HEK293 (cell line): ENCODE measurements at regions not wholly inside any gene's neighbourhood (a gene's known extent, or its start where the extent isn't known, plus 50 kb on each side); places are given as distances from the start of the nearest gene placed in this dataset.

Source experiments
- CTCF ChIA-PET: fragments of 350-600 bp; formaldehyde crosslinking; extraction: SDS; loops from one replicate; lab custom pipeline; 2021; ENCODE audit warnings: antibody characterized with exemption; lab: Yijun Ruan, JAX
- POLR2A ChIA-PET: fragments of 300-600 bp; formaldehyde crosslinking; extraction: SDS; loops from one replicate; lab custom pipeline; 2020; ENCODE audit warnings: antibody characterized with exemption, inconsistent platforms; lab: Yijun Ruan, JAX
- H3K27ac ChIP-seq: fragments of 200-500 bp; sonication (Bioruptor generic); 2 replicates; pipeline ENCODE4 v1.5.1; 2014; ENCODE audit warnings: low read depth, low read length, control low read depth, inconsistent platforms; ENCODE audit errors: extremely low read depth
- H3K36me3 ChIP-seq, 2 experiments: fragments of 200-500 bp in 1 of 2; sonication (Bioruptor generic) in 1 of 2; 1 replicate in 1 of 2; 2 replicates in 1 of 2; pipeline ENCODE4 v1.5.1; 2014 to 2017; ENCODE audit warnings: inconsistent platforms in 2 of 2, low read length in 2 of 2; ENCODE audit not compliant: control insufficient read depth in 2 of 2, insufficient read depth in 1 of 2
- H3K4me1 ChIP-seq: fragments of 200-500 bp; sonication (Bioruptor generic); 2 replicates; pipeline ENCODE4 v1.5.1; 2014; ENCODE audit warnings: mild to moderate bottlenecking, low read length, inconsistent platforms; ENCODE audit not compliant: control insufficient read depth, insufficient read depth
- H3K4me3 ChIP-seq: 2 replicates; pipeline ENCODE4 v1.5.1; 2011; ENCODE audit warnings: low read depth, mild to moderate bottlenecking, control low read depth, low read length, moderate library complexity
- H3K9me3 ChIP-seq: fragments of 200-500 bp; sonication (Bioruptor generic); 2 replicates; pipeline ENCODE4 v1.5.1; 2014; ENCODE audit warnings: low read depth, low read length, inconsistent platforms; ENCODE audit not compliant: control insufficient read depth, insufficient read depth
- BCL11B ChIP-seq: fragments of 450-650 bp; formaldehyde crosslinking; IDR thresholded peaks from 2 replicates; pipeline ENCODE4 v1.5.1; 2016; ENCODE audit warnings: low read depth, missing biosample characterization, missing genetic modification characterization
- YY2 ChIP-seq: fragments of 450-650 bp; formaldehyde crosslinking; IDR thresholded peaks from 2 replicates; pipeline ENCODE4 v1.5.1; 2016; ENCODE audit warnings: missing biosample characterization, missing genetic modification characterization
- ZNF114 ChIP-seq: fragments of 450-650 bp; formaldehyde crosslinking; IDR thresholded peaks from 2 replicates; pipeline ENCODE4 v1.5.0; 2017; ENCODE audit warnings: missing biosample characterization, missing genetic modification characterization
- ZNF146 ChIP-seq: fragments of 450-650 bp; formaldehyde crosslinking; IDR thresholded peaks from 2 replicates; pipeline ENCODE4 v1.5.1; 2016; ENCODE audit warnings: missing biosample characterization, missing genetic modification characterization
- ZNF324 ChIP-seq: fragments of 450-650 bp; formaldehyde crosslinking; IDR thresholded peaks from 2 replicates; pipeline ENCODE4 v1.5.1; 2016; ENCODE audit warnings: missing biosample characterization, missing genetic modification characterization
- ZNF335 ChIP-seq: fragments of 450-650 bp; formaldehyde crosslinking; conservative IDR thresholded peaks from 2 replicates; pipeline ENCODE4 v1.5.1; 2016; ENCODE audit warnings: missing biosample characterization, missing genetic modification characterization
- ZNF404 ChIP-seq: fragments of 450-650 bp; formaldehyde crosslinking; IDR thresholded peaks from 2 replicates; pipeline ENCODE4 v1.5.1; 2017; ENCODE audit warnings: missing biosample characterization, missing genetic modification characterization
- ZNF549 ChIP-seq: fragments of 450-650 bp; IDR thresholded peaks from 2 replicates; pipeline ENCODE4 v1.5.1; 2018; ENCODE audit warnings: missing biosample characterization, missing genetic modification characterization, mild to moderate bottlenecking, inconsistent platforms, moderate library complexity
- ZNF670 ChIP-seq: fragments of 450-650 bp; formaldehyde crosslinking; IDR thresholded peaks from 2 replicates; pipeline ENCODE4 v1.5.1; 2016; ENCODE audit warnings: missing biosample characterization, missing genetic modification characterization, low read depth
- ZNF701 ChIP-seq: fragments of 450-650 bp; formaldehyde crosslinking; IDR thresholded peaks from 2 replicates; pipeline ENCODE4 v1.5.1; 2016; ENCODE audit warnings: missing biosample characterization, missing genetic modification characterization
- ZNF76 ChIP-seq: fragments of 450-650 bp; formaldehyde crosslinking; IDR thresholded peaks from 2 replicates; pipeline ENCODE4; 2016; ENCODE audit warnings: low read depth, missing biosample characterization, missing genetic modification characterization, borderline replicate concordance
- ZNF837 ChIP-seq: fragments of 450-650 bp; formaldehyde crosslinking; IDR thresholded peaks from 2 replicates; pipeline ENCODE4 v1.5.1; 2016; ENCODE audit warnings: missing biosample characterization, missing genetic modification characterization
- ZSCAN16 ChIP-seq: fragments of 450-650 bp; formaldehyde crosslinking; IDR thresholded peaks from 2 replicates; pipeline ENCODE4 v1.5.1; 2016; ENCODE audit warnings: missing biosample characterization, missing genetic modification characterization
- TF ChIP-seq, protein P1 (sequence below): fragments of 450-650 bp; formaldehyde crosslinking; IDR thresholded peaks from 2 replicates; pipeline ENCODE4 v1.5.1; 2016; ENCODE audit warnings: missing biosample characterization, missing genetic modification characterization
- TF ChIP-seq, protein P2 (sequence below): fragments of 450-650 bp; formaldehyde crosslinking; IDR thresholded peaks from 2 replicates; pipeline ENCODE4 v1.5.1; 2016; ENCODE audit warnings: missing biosample characterization, missing genetic modification characterization
- TF ChIP-seq, protein P3 (sequence below): fragments of 450-650 bp; formaldehyde crosslinking; IDR thresholded peaks from 2 replicates; pipeline ENCODE4 v1.5.1; 2017; ENCODE audit warnings: missing biosample characterization, missing genetic modification characterization

DNA sequence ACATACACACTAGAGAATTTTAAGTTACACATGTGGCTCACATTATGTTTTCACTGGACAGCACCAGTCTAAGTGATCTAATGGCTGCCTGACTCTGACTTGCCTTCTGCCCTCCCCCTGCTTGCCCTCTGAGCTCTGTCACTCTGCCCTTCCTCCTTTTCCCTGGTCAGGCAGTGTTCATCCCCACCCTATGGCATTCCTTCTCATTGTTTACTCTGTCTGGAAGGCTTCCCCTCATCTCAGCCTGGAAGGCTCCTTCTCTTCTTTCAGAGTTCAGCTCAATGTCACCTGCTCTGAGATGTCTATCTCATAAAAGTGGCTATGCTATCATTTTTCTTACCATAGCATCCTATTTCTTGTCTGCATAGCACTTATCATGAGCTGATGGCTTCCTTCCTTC lies 305.7 kb downstream of the BMPER start:
- H3K4me1 ChIP-seq: no peaks in the 10 kb centered on the region
- TF ChIP-seq, protein P1, sequence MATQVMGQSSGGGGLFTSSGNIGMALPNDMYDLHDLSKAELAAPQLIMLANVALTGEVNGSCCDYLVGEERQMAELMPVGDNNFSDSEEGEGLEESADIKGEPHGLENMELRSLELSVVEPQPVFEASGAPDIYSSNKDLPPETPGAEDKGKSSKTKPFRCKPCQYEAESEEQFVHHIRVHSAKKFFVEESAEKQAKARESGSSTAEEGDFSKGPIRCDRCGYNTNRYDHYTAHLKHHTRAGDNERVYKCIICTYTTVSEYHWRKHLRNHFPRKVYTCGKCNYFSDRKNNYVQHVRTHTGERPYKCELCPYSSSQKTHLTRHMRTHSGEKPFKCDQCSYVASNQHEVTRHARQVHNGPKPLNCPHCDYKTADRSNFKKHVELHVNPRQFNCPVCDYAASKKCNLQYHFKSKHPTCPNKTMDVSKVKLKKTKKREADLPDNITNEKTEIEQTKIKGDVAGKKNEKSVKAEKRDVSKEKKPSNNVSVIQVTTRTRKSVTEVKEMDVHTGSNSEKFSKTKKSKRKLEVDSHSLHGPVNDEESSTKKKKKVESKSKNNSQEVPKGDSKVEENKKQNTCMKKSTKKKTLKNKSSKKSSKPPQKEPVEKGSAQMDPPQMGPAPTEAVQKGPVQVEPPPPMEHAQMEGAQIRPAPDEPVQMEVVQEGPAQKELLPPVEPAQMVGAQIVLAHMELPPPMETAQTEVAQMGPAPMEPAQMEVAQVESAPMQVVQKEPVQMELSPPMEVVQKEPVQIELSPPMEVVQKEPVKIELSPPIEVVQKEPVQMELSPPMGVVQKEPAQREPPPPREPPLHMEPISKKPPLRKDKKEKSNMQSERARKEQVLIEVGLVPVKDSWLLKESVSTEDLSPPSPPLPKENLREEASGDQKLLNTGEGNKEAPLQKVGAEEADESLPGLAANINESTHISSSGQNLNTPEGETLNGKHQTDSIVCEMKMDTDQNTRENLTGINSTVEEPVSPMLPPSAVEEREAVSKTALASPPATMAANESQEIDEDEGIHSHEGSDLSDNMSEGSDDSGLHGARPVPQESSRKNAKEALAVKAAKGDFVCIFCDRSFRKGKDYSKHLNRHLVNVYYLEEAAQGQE: peak; percentile 53; the same call in 1 of the 2 replicates
- TF ChIP-seq, protein P2, sequence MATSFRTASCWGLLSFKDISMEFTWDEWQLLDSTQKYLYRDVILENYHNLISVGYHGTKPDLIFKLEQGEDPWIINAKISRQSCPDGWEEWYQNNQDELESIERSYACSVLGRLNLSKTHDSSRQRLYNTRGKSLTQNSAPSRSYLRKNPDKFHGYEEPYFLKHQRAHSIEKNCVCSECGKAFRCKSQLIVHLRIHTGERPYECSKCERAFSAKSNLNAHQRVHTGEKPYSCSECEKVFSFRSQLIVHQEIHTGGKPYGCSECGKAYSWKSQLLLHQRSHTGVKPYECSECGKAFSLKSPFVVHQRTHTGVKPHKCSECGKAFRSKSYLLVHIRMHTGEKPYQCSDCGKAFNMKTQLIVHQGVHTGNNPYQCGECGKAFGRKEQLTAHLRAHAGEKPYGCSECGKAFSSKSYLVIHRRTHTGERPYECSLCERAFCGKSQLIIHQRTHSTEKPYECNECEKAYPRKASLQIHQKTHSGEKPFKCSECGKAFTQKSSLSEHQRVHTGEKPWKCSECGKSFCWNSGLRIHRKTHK: no peak
- no peak overlapping the region for H3K4me3 ChIP-seq
- CTCF ChIA-PET: interaction anchor here (0.7 kb wide), 1 partner anchor 77 kb away, joined by 3 read pairs; no protein-coding TSS in a partner anchor
- H3K36me3 ChIP-seq: no peaks in the 10 kb centered on the region
- POLR2A ChIA-PET: no interaction called here
- H3K27ac ChIP-seq: no peak overlapping the region
- no peaks in the 10 kb centered on the region for H3K9me3 ChIP-seq

DNA sequence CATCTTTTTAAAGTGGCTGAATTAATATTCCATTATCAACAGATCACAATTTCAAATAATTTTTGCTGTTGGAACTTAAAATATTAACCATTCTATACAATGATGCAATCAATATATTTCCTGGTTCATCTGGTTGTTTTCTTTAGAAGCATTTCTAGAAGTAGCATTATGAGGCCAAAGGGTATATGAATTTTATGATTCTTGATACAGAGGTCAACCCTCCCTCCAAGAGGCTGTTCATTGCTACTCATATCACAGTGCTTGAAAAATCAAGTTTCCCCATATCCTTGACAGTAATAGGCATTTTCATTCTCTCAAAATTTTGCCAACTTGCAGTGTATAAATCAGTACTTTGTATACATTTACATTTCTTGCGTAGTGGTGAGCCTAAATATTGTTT lies 312.6 kb downstream of the BMPER start:
- Histone ChIP-seq H3K4me3 (no peak overlapping the region), H3K4me1 (no peaks in the 10 kb centered on the region), H3K36me3 (no peaks in the 10 kb centered on the region), H3K27ac (no peak overlapping the region), H3K9me3 (no peaks in the 10 kb centered on the region)
- POLR2A ChIA-PET: no interaction called here
- TF ChIP-seq ZNF404 (tag by site-specific recombination) (no peak), ZNF114 (tag by site-specific recombination) (no peak), ZNF76 (tag by site-specific recombination) (no peak), ZNF324 (tag by site-specific recombination) (no peak)
- CTCF ChIA-PET: no interaction called here

DNA sequence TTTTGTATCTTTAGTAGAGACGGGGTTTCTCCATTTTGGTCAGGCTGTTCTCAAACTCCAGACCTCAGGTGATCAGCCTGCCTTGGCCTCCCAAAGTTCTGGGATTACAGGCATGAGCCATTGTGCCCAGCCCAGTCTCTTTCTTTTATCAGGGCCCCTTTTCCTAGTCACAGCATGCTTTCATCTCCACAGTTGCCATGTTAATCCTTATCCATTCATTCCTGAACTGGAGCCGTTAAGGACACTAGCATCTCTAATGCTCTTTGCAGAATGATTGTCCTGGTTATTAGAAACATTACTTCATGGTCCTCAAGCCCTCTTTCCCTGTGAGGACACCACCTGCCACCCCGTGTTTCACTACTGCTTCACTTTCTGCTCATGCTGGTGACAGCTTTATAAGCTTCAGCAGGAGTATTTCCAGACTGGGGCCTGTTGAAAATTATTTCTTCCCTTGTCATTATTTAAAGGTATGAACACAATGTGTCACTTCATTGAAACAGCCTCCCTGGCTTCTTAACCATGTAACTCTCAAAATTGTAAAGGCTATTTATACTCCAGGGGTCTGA lies 313.9 kb downstream of the BMPER start:
- H3K36me3 ChIP-seq: no peaks in the 10 kb centered on the region
- no peaks in the 10 kb centered on the region for H3K4me1 ChIP-seq
- H3K4me3 ChIP-seq: no peak overlapping the region
- H3K9me3 ChIP-seq: no peaks in the 10 kb centered on the region
- no peak for TF ChIP-seq ZNF549 (tag by site-specific recombination)
- TF ChIP-seq ZNF701 (tag by site-specific recombination): no peak
- TF ChIP-seq ZNF837: no peak
- no peak for TF ChIP-seq ZNF670 (tag by site-specific recombination)
- TF ChIP-seq ZNF335 (tag by site-specific recombination): no peak
- TF ChIP-seq, protein P3, sequence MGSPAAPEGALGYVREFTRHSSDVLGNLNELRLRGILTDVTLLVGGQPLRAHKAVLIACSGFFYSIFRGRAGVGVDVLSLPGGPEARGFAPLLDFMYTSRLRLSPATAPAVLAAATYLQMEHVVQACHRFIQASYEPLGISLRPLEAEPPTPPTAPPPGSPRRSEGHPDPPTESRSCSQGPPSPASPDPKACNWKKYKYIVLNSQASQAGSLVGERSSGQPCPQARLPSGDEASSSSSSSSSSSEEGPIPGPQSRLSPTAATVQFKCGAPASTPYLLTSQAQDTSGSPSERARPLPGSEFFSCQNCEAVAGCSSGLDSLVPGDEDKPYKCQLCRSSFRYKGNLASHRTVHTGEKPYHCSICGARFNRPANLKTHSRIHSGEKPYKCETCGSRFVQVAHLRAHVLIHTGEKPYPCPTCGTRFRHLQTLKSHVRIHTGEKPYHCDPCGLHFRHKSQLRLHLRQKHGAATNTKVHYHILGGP (tag by site-specific recombination): no peak
- TF ChIP-seq YY2 (tag by site-specific recombination): no peak
- no peak for TF ChIP-seq ZNF146
- TF ChIP-seq ZSCAN16 (tag by site-specific recombination): no peak
- no peak for TF ChIP-seq BCL11B (tag by site-specific recombination)
- H3K27ac ChIP-seq: no peak overlapping the region
- ChIA-PET POLR2A (no interaction called here), CTCF (interaction anchor here (0.8 kb wide), 1 partner anchor 491 kb away, joined by 3 read pairs; no protein-coding TSS in a partner anchor)
